ENCODE measurements at regions not wholly inside any gene's neighbourhood (a gene's known extent, or its start where the extent isn't known, plus 50 kb on each side); places are given as distances from the start of the nearest gene placed in this dataset.
"Not testable (repeated sequence)": the region's sequence is repeated elsewhere in the genome, so short reads cannot be mapped to it uniquely, and the experiment has no call there.

DNA sequence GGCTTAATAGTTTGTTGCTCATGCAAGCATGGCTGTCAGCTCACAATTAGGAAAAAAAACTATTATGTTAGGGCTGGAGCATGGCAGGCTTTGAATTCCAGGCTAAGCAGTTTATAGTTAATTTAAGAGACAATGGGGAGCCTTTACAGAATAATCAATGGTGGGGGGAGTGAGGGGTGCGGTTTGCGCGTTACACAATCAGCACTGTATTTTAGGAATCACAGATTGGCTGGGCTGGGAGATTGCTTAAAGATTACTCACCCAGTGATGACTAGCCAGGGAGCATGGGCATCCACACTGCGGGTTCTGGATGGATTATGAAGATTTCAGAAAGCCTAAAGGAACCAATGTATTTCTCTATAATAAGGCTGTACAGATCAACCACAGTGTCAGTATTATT is 186.6 kb downstream of the SOX3 start:
- no peak for DNase-seq

DNA sequence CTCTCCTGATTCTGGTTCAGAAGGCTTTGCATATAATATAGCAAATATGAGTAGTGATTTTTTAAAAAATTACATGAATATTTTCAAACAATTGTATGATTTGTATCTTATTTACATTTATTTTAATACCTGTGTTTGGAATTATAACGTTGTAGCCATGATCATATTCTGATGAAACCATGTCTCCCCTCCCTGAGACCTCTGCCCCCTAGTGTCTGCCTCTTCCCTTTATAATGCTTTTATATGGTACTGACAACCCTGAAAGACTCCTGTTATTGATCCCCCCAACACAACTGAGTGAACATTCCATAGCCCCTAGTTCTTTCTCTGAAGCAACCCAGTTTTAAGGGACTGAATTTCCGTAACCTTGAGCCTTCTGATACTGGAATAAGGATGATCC is 187.4 kb downstream of the SOX3 start:
- no peak for DNase-seq

DNA sequence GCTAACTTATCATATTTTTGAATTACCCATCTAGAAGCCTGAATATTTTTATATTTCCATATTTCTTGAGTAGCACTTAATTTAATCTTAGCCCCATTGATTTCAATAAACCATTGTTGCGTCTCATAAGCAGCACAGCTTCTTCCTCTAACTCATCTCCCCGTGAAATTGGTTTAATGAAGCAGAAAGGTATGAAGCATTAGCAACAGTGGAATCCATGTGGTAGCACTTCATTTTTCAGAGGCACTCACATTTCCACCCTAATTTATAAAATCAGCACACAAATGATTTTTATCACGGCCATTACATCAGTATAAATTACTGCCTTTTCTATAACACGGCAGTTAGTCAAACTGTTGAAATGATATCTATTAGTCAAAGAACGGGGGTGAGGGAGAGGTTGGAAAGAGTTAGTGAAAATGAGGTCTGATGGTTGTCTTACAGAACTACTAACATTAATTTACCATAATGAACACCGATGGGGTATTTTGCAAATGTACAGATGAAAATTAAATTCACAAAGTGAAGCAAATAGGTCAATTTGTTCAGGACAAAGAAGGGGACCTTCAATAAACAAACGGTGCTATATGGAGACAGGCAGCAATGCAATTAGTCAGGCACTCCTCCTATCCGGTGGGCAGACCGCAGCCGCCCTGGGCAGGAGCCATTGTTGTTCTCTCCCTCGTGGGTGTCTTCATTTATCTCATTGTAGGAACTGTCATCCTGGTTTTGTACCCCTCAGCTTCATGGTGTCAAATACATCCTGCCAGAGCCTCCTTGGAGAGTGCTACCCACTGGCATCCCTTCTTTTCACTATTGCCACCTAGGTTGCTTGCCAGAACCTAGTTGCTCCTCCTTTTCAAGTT is 205.7 kb downstream of the SOX3 start:
- DNase-seq, result no peak

DNA sequence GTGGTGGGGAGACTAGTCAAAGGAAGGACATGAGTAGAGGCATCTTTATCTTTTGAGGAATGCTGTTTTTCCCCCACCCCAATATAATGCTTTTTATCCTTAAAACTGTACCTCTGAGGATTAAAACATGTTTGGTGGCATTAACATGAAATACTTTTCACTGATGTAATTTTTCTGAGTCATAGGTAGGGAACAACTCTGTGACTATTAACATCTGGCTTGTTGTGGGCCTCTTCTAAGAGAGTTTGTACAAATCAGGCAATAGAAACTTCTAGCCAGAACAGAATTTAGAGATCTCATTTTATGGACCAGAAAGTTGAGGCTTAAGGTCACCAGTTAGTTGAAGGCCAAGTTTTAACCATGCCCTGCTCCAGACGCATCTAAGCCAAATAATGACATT is 207.6 kb downstream of the SOX3 start:
- no peak for DNase-seq

DNA sequence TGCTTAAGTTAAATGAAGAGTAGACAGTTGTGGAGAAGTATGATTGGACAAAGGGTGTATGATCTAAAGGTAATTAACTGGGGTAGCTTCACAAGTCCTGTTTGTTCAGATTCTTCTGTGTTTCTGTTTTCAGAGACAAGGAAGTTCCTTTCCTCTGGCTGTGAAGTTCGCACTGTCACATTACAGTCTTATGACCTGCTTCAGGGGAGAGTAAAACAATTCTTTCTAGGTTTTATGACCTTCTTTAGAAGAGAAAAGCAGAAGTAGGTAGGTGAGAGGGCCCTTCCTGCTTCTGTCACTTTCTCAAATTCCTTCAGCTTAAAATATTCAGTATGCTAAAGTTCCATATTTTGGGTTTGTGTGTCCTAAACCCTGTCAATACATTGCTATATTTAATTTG is 211.9 kb downstream of the SOX3 start:
- DNase-seq, result no peak

DNA sequence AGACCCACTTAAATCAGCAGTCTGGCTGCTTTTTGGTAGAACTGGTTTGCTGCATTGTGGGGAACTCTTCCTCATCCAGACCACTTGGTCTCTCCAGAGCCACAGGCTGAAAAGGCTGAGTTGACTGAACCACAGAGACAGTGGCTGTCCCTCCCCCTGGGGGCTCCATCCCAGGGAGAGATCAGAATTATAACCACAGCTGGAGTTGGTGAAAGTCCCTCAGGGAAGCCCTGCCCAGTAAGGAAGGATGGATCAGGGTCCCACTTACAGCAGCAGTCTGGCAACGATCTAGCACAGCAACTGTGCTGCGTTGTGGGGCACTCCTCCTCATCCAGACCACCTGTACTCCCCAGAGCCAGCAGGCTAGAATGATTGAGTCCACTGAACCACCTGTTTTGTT is 212.7 kb downstream of the SOX3 start:
- DNase-seq, result no peak

DNA sequence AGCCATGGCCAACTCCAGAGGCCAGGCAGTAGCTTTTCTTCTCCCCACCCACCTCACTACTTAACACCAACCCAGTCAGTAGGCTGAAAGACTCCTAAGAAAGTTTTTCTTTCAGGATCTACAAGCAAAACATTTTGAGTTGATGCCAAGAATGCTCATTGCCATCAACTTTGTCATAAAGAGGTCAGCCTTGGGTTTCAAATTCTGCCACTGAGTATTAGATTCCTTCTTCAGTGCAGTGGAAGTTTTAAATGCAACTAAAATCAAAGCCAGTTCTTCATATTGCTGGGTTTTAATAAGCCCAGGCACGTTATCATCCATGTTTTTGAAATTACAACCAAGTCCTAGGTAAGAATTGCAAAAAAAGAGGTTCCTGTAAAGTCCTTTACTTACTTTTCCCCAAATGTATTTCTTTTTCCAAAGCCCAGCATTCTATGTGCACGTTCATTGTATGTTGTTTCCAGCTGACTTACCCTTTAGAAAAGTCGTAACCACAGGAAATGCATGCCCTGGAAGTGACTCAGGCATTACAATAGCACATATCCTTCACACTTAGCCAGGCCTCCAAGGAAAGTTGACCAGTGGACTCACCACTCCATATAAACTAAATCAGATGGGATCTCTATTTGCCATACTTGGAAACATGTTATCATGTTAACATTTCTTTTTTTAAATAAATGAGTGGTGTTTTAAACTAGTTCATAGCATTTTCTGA is 229.9 kb downstream of the SOX3 start:
- no peak for DNase-seq

DNA sequence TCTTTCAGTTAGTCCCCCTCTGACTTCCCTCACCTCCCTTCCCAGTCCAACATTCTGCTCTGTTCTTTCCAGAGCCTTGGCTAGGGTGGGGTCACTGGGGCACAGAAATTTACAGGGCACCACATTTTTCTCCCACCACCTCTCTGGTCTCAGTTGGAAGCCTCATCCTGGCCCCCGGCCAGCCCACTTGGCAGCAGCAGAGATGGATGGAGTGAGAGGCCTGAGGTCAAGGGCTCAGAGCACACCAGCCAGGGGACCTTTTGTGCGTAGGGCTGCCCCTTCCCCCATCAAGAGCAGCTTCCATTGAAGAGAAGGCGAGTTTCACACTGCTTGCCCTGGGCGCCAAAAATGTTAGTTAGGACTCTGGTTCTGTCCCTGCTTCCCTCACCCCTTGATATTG is 230.9 kb downstream of the SOX3 start:
- DNase-seq, result no peak

DNA sequence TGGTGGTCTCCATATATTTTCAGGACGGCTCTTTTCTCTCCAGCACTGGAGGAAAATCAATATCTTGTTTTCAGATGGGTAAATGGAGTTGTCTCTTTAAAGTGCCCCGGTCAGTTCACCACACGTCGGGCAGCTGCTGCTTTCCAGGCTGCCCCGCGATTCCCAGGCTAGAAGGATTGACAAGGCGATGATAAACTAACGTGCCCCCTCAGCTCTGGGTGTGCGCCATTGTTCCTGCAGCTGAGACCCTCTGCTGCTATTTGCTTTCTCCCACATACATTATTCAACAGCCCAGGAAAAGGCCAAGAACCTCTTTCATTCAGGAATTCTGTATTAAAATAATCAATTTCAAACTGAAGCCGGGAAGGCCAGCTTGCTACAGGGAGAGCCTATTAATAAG is 254.5 kb downstream of the SOX3 start:
- no peak for DNase-seq

DNA sequence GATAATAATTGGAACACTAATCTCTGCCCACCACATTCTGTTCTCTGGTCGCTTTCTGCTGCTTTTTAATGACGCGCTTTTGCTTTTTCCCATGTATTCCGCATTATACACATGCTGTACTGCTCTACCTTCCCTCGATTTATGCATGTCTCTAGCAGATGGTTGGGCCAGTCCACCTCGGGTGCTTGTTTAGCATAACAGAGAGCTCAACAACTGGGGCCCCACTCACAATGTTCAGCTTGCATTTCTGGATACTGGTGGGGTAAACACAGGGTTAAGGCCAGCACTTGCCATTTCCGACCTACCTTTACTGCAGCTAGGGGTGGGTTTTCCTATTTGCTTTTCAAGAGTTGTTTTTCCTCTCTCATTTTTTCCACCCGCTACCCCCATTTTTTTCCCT is 255.8 kb downstream of the SOX3 start:
- no peak for DNase-seq

DNA sequence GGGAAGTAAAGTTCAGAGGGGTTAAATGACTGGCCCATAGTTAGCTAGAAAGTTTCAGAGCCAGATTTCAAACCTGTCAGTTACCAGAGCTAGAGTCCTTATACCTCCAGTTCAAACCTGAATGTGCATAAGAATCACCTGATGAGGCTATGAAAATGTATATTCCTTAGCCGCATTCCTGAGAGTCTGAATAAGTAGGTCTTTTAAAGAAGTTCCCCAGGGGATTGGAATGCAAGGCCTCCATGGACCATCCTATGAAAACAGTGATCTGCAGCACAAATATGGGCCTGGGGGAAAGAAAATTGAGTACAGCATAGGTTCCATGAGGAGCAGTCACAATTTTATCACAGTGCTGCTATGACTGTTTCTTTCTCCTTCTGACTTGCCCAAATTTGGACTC is 263.9 kb upstream of the CXorf66 start:
- no peak for DNase-seq

DNA sequence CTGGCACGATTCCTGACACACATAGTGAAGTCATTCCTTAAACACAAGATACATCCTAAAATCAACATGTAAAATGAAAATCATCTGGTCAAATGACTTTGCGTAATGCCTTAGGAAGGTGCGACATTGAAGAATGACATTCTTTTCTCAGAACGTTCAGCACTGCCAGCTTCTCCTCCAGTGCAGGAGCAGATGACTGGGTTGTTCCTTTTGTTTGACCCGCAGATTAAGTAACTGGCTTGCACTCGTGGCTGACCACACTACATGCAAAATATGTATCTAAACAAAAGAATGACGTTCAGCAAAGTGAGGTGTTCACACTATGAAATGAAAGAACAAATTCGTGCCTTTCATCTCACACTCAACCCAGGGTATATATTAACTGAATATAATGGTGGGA is 260.7 kb upstream of the CXorf66 start:
- DNase-seq, result not testable (repeated sequence)

DNA sequence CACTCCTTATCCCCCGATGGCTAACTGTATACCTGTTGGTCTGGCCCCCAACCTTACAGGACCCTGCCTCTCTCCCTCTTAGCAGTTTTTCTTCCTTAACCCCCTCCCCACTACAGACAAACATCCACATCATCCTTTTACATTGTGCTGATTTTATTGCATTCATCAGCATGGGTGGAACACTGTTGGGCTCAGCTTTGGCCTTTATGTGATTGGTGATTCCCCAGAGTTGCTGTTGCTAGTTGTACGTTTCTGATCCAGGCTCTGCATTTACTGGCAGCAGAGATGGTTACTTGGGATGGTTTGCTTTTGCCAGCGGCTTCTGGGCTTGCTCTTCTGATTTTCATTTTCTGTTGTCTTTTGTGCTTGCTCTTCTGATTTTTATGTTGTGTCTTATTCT is 250.6 kb upstream of the CXorf66 start:
- not testable (repeated sequence) for DNase-seq

DNA sequence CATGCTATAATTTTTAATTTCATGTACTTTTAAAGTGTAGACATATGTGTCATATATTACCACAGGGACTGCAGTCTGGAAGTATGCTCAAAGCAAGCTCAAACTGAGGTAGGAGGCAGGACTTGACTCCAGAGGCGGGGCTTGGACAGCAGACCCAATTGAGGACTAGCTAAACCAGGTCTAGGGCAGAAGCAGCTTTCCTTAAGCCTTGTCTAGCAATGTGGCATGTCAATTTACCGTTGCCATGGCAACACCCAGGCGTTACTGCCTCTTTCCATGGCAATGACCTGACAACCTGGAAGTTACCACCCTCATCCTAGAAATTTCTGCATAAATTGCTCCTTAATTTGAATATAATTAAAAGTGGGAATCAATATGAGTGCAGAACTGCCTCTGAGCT is 249.2 kb upstream of the CXorf66 start:
- not testable (repeated sequence) for DNase-seq

DNA sequence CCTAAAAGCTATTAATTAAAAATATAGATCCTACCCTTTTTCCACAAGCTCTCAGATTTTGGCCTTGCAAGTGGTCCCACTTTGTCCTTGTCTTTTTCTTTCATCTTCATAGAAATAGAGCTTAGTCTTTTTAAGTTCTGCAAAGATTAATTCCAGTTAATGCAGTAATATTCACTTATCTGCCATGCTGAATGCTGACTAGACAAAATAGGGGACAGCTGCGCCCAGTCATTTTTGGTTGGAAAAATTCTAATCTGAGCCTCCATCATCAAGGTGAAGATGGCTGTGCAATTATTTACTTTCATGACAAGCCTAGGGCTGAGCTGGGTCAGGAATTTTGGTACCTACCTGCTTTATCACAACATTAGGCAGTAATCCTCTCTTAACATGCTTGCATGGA is 241.3 kb upstream of the CXorf66 start:
- no peak for DNase-seq

DNA sequence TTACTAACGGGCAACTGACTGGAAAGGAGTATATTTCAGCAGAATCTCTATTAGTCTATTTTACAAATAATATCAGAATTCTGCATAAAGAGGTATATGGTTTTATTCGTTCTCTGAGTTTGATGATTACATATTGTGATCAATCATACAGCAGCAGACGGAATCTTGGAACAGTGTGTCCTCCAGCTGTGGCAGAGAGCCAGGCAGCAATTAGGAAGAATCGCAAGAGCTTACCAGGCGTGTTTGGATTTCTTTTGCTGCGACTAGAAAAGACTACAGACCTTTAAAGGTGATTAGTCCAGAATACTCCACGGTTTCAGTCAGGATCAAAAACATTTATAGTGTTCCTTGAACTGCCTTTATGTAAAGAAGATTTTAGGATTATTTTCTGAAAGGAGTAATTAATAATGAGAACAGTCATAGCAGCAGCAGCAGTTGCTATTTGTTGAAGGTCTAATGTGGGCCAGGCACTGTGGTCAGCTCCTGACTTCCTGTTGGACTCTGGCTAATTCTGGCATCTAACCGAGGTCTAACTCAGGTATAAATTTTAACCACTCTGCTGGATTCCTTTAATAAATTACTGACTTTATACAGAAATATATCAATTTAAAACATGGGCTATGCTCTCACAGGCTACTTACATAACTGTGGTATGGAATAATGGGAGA is 225.3 kb upstream of the CXorf66 start:
- DNase-seq, result no peak

DNA sequence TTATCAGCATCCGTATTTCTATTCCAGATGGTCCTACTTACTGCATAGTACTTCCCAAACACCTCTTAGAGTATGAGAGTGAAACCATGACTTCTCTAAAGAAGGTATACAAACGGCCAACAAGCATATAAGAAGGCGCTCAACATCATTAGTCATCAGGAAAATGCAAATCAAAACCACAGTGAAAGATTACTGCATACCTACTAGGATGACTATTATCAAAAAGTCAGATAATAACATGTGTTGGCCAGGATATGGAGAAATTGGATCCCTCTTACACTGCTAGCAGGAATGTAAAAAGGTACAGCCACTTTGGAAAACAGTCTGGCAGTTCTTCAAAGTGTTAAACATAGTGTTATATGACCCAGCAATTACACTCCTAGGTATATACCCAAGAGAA is 215.3 kb upstream of the CXorf66 start:
- DNase-seq, result no peak

DNA sequence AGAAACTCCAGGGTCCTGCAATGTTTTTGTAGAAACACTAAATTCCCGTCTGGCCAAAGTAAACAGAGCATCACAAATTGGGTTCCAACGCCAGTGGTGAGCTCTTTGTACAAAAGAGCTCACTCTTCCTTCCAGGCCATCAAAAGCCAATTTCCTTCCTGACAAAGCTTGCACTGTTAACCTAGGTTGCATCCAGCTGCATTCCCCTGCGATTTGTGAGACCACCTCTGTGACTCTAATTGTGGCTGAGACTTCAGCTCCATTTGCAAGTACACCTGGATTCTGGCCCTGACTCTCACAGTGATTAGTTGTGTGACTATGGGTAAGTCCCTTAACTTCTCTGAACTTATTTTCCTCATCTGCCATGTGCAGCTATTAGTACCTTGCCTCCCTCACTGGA is 212.5 kb upstream of the CXorf66 start:
- DNase-seq, result no peak

DNA sequence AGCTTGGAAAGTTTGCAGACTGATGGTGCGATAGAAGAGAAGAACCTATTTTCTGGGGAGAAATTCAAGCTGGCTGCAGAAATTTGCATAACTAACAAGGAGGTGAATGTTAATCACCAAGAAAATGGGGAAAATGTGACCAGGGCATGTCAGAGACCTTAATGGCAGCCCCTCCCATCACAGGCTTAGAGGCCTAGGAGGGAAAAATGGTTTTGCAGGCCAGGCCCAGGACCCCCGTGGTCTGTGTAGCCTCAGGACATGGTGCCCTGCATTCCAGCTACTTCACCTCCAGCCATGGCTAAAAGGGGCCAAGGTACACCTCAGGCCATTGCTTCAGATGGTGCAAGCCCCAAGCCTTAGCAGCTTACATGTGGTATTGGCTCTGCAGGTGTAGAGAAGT is 207.1 kb upstream of the CXorf66 start:
- no peak for DNase-seq

DNA sequence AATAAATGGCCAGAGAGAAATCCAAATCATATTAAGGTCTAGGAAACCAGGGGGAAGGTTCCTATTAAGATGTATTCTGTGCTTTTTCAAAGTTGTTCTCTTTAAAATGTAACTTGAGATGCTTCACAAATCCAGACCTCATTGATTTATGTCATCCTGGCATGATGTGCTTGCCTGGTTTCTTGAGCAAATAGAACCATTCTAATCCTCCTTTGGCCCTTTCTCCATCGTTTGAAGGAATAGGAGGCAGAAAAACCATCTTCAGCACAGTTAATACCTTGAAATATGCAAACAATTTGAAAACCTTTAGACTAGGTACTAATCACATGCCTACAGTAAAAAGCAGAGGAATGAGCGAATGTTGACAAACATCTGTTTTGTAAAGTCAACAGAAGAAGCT is 202.2 kb upstream of the CXorf66 start:
- DNase-seq, result no peak

DNA sequence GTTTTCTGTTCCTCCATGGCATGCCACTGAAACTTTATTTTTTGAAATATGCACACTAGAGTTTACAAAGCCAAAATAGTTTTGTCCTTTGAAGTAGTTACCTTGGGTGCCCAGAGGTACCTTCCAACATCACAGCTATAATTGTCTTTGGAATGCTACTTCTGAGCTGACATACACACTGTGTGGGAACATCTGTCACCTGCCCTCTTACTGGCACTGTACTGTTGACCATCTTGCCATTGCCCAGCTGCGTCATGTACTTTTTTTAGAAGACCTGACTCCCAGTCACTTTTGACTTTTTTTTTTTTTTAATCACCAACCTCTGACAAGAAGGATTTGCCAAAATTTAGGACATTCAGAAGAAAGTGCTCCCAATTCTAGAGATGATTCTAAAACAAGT is 200.5 kb upstream of the CXorf66 start:
- no peak for DNase-seq

DNA sequence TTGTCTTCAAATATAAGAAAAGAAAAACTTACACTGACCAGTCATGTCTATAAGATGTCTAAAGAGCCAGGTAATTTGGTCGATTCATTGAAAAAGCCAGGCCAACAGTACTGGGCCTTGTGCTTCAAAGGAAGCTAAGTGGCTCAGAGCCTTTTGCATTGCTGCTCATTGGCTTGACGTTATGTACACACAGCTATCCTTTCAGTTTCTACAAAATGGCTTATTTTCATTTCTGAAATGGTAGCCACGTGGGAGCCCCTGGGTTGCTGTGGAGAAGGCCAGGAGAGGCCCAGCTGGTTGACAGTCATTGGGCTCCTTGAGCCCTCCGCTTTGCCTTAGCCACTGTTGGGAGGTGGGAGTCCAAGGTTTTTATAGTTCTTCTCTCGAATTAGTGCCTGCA is 199.1 kb upstream of the CXorf66 start:
- no peak for DNase-seq

DNA sequence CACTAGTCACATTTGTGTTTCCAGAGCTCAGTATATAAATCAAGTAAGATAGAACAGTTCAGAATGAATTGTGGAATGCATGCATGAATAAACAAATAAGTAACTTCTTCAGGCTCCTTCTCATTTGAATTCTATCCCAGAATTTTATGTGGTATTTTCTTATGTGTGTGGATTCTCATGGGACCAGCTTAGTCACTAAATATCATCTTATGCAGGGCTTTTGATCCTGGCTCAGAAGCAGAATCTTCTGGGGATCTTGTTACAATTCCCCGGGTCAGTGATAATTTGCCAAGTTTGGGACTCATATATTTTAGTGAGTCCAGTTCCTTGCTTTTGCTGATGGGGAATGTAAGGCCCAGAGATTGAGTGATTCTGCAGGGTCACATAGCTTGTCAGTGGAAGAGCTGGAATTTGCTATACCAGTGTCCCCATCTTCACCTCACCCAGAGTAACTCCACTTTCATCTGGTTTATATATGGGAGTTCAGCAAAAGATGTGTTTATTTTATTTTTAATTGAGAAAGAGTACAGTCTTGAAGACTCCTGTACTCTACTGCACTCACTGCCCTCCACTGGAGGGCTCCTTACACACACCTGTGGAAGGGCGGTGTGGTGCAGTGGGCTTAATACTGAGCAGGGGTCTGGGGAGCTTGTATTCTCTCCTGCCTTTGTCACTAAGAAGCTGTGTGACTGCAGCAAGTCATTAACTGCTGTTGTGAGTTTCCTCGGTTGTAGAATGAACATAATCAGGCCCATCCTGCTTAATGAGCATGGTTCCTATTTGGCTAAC is 198.2 kb upstream of the CXorf66 start:
- DNase-seq, result no peak

All from activated CD4-positive, CD25-positive, alpha-beta regulatory T cell (primary cell).